GM19025 (cell line): ENCODE measurements at regions not wholly inside any gene's neighbourhood (a gene's known extent, or its start where the extent isn't known, plus 50 kb on each side); places are given as distances from the start of the nearest gene placed in this dataset.

Source experiments
- ATAC-seq: cut with Tn5 transposase; IDR thresholded peaks from one replicate; pipeline ENCODE4 v1.9.1; 2021; ENCODE audit warnings: mild to moderate bottlenecking, low read depth, moderate library complexity; ENCODE audit not compliant: unreplicated experiment

- ATAC-seq: no peak
These were observed 180.0 kb downstream of the MTRR start for GRCh38 chr5:8048920-8049319.

DNA sequence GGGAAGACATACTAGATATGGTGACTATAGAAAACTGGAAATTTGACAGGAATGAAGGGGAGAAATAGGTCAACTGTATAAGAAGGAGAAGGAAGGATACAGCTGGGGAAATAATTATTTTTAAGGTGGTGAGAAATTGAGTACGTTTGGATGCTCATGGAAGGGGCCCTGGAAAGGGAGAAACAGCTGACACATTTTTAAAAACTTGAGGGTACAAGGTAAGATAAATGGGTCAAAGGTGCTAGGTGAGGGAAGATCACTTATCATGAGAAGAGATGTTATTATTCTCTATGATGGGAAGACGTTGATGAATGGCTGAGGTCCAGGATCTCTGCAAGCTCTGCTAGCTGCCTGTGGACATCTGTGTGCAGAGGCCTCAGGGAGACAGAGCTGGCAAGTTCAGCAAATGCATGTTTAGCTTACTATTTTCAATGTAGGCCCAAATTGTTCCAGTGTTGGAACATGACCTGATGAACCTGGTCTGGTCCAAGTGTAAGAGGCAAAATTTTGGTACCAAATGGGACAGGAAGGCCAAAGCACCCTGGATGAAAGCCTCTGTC lies 181.7 kb downstream of the MTRR start:
- no peak for ATAC-seq

DNA sequence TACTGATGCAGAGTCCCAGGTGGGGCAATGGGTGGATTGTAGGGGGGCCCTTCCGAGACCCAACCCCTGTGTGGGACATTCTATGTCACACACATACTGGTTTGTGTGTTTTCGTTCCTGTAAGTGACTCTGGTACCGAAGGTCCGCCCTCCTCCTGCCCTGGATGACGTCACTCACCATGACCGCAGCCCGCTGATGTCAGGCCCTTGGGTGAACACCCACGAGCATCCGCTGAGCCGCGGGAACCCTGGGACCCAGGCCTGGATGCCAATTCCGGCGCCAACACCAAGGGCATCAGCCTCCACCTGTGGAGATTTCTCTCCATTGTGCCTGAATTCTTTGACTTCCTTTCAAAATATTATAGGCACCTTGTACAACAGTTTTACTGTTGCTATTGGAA lies 184.3 kb downstream of the MTRR start:
- ATAC-seq: no peak

GRCh38 chr5:8057769-8058168 lies 188.8 kb downstream of the MTRR start:
- no peak for ATAC-seq

- no peak for ATAC-seq
These were observed 189.8 kb downstream of the MTRR start for GRCh38 chr5:8058616-8059190.

DNA sequence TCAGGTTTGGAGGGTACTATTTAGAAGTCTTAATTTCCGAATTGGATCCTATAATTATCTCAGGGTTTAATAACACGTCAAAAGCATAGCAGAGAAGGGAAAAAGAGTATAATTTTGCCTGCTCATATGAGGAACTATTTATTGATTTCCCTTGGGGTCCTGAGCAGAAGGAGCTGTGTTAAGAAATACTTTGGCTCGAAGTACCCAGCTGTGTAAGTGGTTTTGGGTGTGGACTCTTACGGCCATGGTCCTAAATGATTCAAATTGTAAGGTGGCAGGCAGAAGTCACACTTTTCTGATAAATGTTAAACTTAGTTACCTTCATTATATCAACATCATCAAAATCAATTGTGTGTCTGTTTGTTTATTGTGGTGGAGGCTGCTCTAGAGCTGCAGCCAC lies 190.4 kb downstream of the MTRR start:
- ATAC-seq: no peak

GRCh38 chr5:8060235-8060952 lies 191.4 kb downstream of the MTRR start:
- no peak for ATAC-seq

DNA sequence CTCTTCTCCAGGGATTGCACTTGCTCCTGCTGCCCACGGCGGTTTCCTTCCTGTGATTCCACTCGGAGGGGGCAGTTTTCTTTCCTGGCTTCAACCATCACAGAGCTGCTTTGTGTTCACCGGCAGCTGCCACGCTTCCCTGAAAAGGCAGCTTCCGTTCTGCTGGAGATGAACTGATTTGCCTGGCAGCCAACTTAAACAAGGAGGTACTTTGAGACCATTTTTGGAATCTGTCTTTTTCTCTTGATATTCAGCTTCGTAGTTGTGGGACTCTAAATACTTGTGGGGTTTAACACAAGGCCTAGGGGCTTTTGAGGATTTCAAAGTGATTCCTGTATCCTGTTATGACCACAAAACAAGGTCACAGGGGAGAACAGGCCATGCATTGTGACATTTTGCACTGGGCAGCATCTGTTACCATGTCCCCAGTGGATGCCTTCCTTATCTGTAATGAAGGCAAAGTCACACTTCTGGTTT lies 192.0 kb downstream of the MTRR start:
- ATAC-seq: no peak

DNA sequence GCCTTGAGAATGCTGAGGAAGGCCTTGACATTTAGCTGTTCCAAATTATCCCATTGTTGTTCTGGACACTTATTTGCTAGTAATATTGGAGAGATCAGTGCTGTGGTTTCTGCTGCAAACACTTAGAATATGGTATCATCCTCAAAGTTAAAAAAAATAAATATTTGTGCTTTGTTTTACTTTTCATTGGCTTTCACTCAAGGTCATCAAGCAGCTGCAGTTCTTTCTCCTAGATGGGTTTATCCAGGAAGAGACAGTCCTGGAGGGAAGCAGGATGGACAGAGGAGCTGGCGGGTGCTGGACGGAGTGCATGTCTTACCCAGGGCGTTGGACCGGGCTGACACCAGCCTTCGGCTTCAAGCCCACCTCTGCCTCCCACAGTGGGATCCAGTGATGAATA lies 193.6 kb downstream of the MTRR start:
- ATAC-seq: no peak

- ATAC-seq: no peak
These were observed 199.1 kb downstream of the MTRR start for GRCh38 chr5:8068078-8068477.

DNA sequence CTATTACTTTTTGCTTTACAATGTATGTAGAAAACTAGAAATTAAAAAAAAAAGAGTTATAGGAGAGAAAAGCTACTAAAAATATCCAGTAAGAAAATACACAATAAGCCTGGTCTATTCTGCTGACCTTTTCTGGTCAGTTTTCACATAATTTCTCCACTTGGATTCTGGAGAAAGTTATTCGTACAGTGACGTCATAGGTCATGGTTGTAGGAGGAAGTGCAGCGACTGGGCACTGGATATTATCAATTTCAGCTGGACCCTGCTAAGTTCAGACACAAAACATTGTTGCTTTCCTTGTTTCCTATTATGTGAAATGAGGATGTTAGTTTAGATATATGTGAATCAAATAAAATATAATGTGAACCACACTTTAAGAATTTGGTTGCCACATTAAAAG lies 201.2 kb downstream of the MTRR start:
- no peak for ATAC-seq

GRCh38 chr5:8079056-8079455 lies 210.1 kb downstream of the MTRR start:
- ATAC-seq: no peak

- ATAC-seq: no peak
These were observed 212.2 kb downstream of the MTRR start for GRCh38 chr5:8081179-8081578.

DNA sequence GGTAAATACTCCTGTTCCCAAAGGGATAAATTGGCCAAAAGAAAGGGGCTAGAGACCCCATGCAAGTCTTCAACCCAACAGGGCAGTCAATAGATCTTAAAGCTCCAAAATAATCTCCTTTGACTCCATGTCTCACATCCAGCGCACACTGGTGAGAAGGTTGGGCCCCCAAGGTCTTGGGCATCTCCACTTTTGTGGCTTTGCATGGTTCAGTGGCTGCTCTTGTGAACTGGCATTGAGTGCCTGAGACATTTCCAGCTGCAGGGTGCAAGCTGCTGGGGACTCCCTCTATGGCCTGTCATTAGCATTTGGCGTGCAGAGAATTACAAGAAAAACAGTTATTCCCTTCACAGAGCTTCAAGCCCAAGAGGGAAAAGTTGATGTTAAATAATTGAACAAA lies 224.7 kb downstream of the MTRR start:
- ATAC-seq: no peak

DNA sequence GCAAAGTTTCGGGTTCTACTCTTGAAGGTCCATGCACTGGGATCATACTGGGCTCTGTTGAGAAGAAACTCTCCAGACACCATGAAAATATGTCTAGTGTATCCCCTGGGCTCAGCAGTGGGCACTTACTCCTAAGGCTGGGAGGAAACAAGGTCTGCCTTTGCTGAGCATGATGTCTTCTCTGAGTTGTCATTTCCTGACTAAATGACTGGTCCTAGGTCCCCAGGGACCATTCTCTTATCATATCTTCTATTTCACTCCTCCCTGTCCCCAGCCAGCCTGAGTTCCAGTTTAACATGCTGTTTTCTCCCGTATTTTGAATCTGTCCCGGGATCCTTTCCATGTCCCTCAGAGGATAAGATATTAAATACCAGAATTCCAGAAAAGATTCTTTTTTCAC lies 225.4 kb downstream of the MTRR start:
- ATAC-seq: no peak

DNA sequence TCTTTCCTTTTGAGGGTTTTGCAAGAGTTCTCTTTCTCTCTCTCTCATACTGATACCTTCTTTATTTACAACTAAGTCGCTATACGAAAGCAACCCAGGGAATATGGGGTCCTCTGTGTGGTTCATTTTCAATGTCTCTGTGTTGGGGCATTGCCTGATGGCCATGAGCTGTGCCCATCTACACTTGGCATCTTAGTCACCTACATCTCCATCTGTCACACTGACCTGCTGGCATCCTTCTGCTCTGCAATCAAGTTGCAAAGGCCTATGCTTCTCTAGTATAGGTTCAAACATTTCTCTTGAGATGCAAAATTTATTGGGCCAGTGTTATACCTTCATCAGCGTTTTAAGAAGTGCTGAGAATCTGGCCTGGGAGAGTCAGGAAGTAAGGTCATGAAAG lies 228.2 kb downstream of the MTRR start:
- no peak for ATAC-seq

DNA sequence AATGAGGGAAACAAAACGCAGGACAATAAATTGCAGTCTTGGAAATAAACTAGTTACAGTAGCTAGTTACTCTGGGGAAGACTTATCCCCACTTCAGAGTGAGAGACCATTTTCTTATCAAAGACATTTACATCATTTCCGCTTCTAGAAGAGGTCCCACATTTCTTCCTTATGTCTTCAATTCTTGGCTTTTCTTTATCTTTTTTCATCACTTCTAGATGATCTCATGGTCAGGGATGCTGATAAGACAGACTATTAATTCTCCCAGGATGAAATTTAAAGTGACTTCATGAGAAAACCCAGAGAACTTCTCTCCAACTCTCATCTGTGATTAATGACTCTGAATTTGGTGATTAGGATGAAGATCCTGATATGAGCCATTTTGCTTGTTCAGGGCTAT lies 229.1 kb downstream of the MTRR start:
- no peak for ATAC-seq

GRCh38 chr5:8102714-8103113 lies 233.8 kb downstream of the MTRR start:
- ATAC-seq: no peak

GRCh38 chr5:8114597-8115266 lies 245.8 kb downstream of the MTRR start:
- ATAC-seq: no peak

GRCh38 chr5:8123559-8123958 lies 254.6 kb downstream of the MTRR start:
- ATAC-seq: no peak

GRCh38 chr5:8134609-8135008 lies 265.7 kb downstream of the MTRR start:
- no peak for ATAC-seq

GRCh38 chr5:8135742-8136141 lies 266.8 kb downstream of the MTRR start:
- no peak for ATAC-seq
